Activated T-cell treated with anti-CD3 and anti-CD28 coated beads, Interleukin-2, amount 50 U/mL, for 24 hours (primary cell): ENCODE measurements at regions not wholly inside any gene's neighbourhood (a gene's known extent, or its start where the extent isn't known, plus 50 kb on each side); places are given as distances from the start of the nearest gene placed in this dataset.

Experiments
- DNase-seq: peaks from one replicate; pipeline ENCODE4 v3.0.0-alpha.2; 2020
- H3K27ac Mint-ChIP-seq: 2 replicates; pipeline ENCODE4 v1.8.0; 2020; ENCODE audit warnings: mild to moderate bottlenecking, mixed read lengths
- H3K27me3 Mint-ChIP-seq: 2 replicates; pipeline ENCODE4 v1.8.0; 2020; ENCODE audit warnings: mixed read lengths
- H3K36me3 Mint-ChIP-seq: 2 replicates; pipeline ENCODE4 v1.8.0; 2020; ENCODE audit warnings: low read depth, mixed read lengths
- H3K4me1 Mint-ChIP-seq: 2 replicates; pipeline ENCODE4 v1.8.0; 2020; ENCODE audit warnings: low read depth, mixed read lengths
- H3K4me3 Mint-ChIP-seq: 2 replicates; pipeline ENCODE4 v1.8.0; 2020; ENCODE audit warnings: mild to moderate bottlenecking, moderate library complexity, mixed read lengths
- H3K9me3 Mint-ChIP-seq: 2 replicates; pipeline ENCODE4 v1.8.0; 2020; ENCODE audit warnings: mixed read lengths

GRCh38 chr1:59083946-59084865 lies 212.7 kb upstream of the FGGY start:
- H3K36me3 Mint-ChIP-seq: no peaks in the 10 kb centered on the region
- no peak for DNase-seq

GRCh38 chr1:59085101-59085500 lies 211.8 kb upstream of the FGGY start:
- Mint-ChIP-seq H3K27me3 (no peaks in the 10 kb centered on the region), H3K9me3 (peaks cover 2% of the 10 kb centered on the region), H3K27ac (no peak overlapping the region), H3K4me1 (peaks cover 16% of the 10 kb centered on the region), H3K4me3 (no peak overlapping the region), H3K36me3 (no peaks in the 10 kb centered on the region)
- no peak for DNase-seq

More at GRCh38 chr1:59083946-59084865, 212.7 kb upstream of the FGGY start:
- H3K4me3 Mint-ChIP-seq: no peak overlapping the region
- H3K27me3 Mint-ChIP-seq: no peaks in the 10 kb centered on the region
- H3K27ac Mint-ChIP-seq: peak overlapping the region; percentile 58
- H3K9me3 Mint-ChIP-seq: no peaks in the 10 kb centered on the region
- H3K4me1 Mint-ChIP-seq: peaks cover 25% of the 10 kb centered on the region

- Mint-ChIP-seq H3K27me3 (no peaks in the 10 kb centered on the region), H3K4me1 (peaks cover 6% of the 10 kb centered on the region), H3K9me3 (peaks cover 2% of the 10 kb centered on the region), H3K4me3 (no peak overlapping the region), H3K36me3 (no peaks in the 10 kb centered on the region), H3K27ac (no peak overlapping the region)
- DNase-seq: no peak
These were observed 207.7 kb upstream of the FGGY start for GRCh38 chr1:59089036-59089798.

- H3K9me3 Mint-ChIP-seq: peaks cover 2% of the 10 kb centered on the region
- H3K4me3 Mint-ChIP-seq: no peak overlapping the region
- H3K27ac Mint-ChIP-seq: no peak overlapping the region
- no peaks in the 10 kb centered on the region for H3K36me3 Mint-ChIP-seq
- no peak for DNase-seq
- no peaks in the 10 kb centered on the region for H3K27me3 Mint-ChIP-seq
- H3K4me1 Mint-ChIP-seq: no peaks in the 10 kb centered on the region
These were observed 206.9 kb upstream of the FGGY start for GRCh38 chr1:59089922-59090457.

- H3K9me3 Mint-ChIP-seq: peaks cover 2% of the 10 kb centered on the region
- H3K36me3 Mint-ChIP-seq: no peaks in the 10 kb centered on the region
- no peaks in the 10 kb centered on the region for H3K27me3 Mint-ChIP-seq
- no peak overlapping the region for H3K27ac Mint-ChIP-seq
- H3K4me1 Mint-ChIP-seq: no peaks in the 10 kb centered on the region
- H3K4me3 Mint-ChIP-seq: no peak overlapping the region
- DNase-seq: no peak
These were observed 204.8 kb upstream of the FGGY start for GRCh38 chr1:59092126-59092525.

GRCh38 chr1:59094001-59094400 lies 202.9 kb upstream of the FGGY start:
- H3K9me3 Mint-ChIP-seq: peaks cover 2% of the 10 kb centered on the region
- H3K27ac Mint-ChIP-seq: no peak overlapping the region
- no peak for DNase-seq
- no peaks in the 10 kb centered on the region for H3K27me3 Mint-ChIP-seq
- H3K4me3 Mint-ChIP-seq: no peak overlapping the region
- no peaks in the 10 kb centered on the region for H3K4me1 Mint-ChIP-seq
- no peaks in the 10 kb centered on the region for H3K36me3 Mint-ChIP-seq

GRCh38 chr1:59096501-59096900 lies 200.4 kb upstream of the FGGY start:
- no peak for DNase-seq
- H3K4me3 Mint-ChIP-seq: no peak overlapping the region
- no peak overlapping the region for H3K27ac Mint-ChIP-seq
- H3K9me3 Mint-ChIP-seq: no peaks in the 10 kb centered on the region
- H3K4me1 Mint-ChIP-seq: no peaks in the 10 kb centered on the region
- no peaks in the 10 kb centered on the region for H3K36me3 Mint-ChIP-seq
- no peaks in the 10 kb centered on the region for H3K27me3 Mint-ChIP-seq

GRCh38 chr1:59098655-59099054 lies 198.2 kb upstream of the FGGY start:
- no peak overlapping the region for H3K27ac Mint-ChIP-seq
- peaks cover 7% of the 10 kb centered on the region for H3K9me3 Mint-ChIP-seq
- no peaks in the 10 kb centered on the region for H3K4me1 Mint-ChIP-seq
- DNase-seq: no peak
- no peaks in the 10 kb centered on the region for H3K27me3 Mint-ChIP-seq
- H3K36me3 Mint-ChIP-seq: no peaks in the 10 kb centered on the region
- no peak overlapping the region for H3K4me3 Mint-ChIP-seq

- no peak overlapping the region for H3K4me3 Mint-ChIP-seq
- H3K36me3 Mint-ChIP-seq: no peaks in the 10 kb centered on the region
- H3K27me3 Mint-ChIP-seq: no peaks in the 10 kb centered on the region
- H3K27ac Mint-ChIP-seq: no peak overlapping the region
- DNase-seq: no peak
- H3K4me1 Mint-ChIP-seq: no peaks in the 10 kb centered on the region
- H3K9me3 Mint-ChIP-seq: peaks cover 7% of the 10 kb centered on the region
These were observed 196.1 kb upstream of the FGGY start for GRCh38 chr1:59100708-59101374.

- H3K27ac Mint-ChIP-seq: no peak overlapping the region
- no peaks in the 10 kb centered on the region for H3K4me1 Mint-ChIP-seq
- DNase-seq: no peak
- no peaks in the 10 kb centered on the region for H3K36me3 Mint-ChIP-seq
- H3K4me3 Mint-ChIP-seq: no peak overlapping the region
- no peaks in the 10 kb centered on the region for H3K27me3 Mint-ChIP-seq
- peaks cover 7% of the 10 kb centered on the region for H3K9me3 Mint-ChIP-seq
These were observed 195.4 kb upstream of the FGGY start for GRCh38 chr1:59101518-59101917.

GRCh38 chr1:59103457-59103856 lies 193.4 kb upstream of the FGGY start:
- no peaks in the 10 kb centered on the region for H3K36me3 Mint-ChIP-seq
- no peak for DNase-seq
- H3K9me3 Mint-ChIP-seq: peaks cover 7% of the 10 kb centered on the region
- no peaks in the 10 kb centered on the region for H3K27me3 Mint-ChIP-seq
- no peaks in the 10 kb centered on the region for H3K4me1 Mint-ChIP-seq
- H3K4me3 Mint-ChIP-seq: no peak overlapping the region
- no peak overlapping the region for H3K27ac Mint-ChIP-seq

GRCh38 chr1:59104191-59104760 lies 192.6 kb upstream of the FGGY start:
- peaks cover 7% of the 10 kb centered on the region for H3K9me3 Mint-ChIP-seq
- H3K4me3 Mint-ChIP-seq: no peak overlapping the region
- H3K4me1 Mint-ChIP-seq: no peaks in the 10 kb centered on the region
- no peaks in the 10 kb centered on the region for H3K36me3 Mint-ChIP-seq
- no peak overlapping the region for H3K27ac Mint-ChIP-seq
- no peaks in the 10 kb centered on the region for H3K27me3 Mint-ChIP-seq
- no peak for DNase-seq

GRCh38 chr1:59105548-59106507 lies 191.1 kb upstream of the FGGY start:
- no peaks in the 10 kb centered on the region for H3K36me3 Mint-ChIP-seq
- no peaks in the 10 kb centered on the region for H3K4me1 Mint-ChIP-seq
- H3K9me3 Mint-ChIP-seq: peaks cover 7% of the 10 kb centered on the region
- no peak overlapping the region for H3K27ac Mint-ChIP-seq
- no peaks in the 10 kb centered on the region for H3K27me3 Mint-ChIP-seq
- H3K4me3 Mint-ChIP-seq: no peak overlapping the region
- DNase-seq: no peak
